Activated CD8-positive, alpha-beta memory T cell treated with anti-CD3 and anti-CD28 coated beads for 48 hours (primary cell): ENCODE measurements at regions not wholly inside any gene's neighbourhood (a gene's known extent, or its start where the extent isn't known, plus 50 kb on each side); places are given as distances from the start of the nearest gene placed in this dataset.
"Not testable (repeated sequence)": the region's sequence is repeated elsewhere in the genome, so short reads cannot be mapped to it uniquely, and the experiment has no call there.

ENCODE experiments used
- DNase-seq, 3 experiments: peaks; one replicate each; pipeline ENCODE4 v3.0.0-alpha.2; 2020; ENCODE audit warnings: low read depth in 2 of 3, low spot score in 2 of 3

DNA sequence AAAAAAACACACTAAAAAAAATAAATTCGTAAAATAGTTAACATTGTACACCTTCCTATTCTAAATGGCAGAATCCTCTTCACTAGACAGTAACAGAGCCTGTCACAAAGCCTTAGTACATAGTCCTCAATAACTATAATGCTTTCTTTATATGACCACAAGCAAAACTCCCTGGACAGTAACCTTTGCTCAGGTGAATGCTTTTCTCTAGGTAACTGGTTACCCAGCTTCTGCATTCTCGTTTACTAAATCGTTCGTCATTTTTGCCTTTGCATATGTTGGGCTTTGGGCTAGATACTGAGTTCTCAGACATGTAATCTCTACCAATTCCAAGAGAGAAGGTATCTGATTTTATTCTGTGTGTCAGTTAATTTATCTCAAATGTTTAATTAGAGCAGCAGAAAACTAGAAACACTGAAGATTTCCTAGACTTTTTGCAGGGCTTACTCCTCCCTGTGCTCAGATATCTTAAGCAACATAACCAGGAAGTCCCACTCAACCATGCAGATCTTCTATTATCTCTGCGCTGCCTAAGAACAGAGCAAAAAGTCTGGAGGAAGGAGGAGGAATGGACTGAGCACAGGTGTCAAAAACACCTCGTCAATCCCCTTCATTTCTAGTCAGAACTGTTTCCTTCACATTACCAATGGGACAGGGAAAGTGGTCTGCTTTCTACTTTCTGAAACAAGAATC is 247.7 kb downstream of the SOCS6 start:
- no peak for DNase-seq

DNA sequence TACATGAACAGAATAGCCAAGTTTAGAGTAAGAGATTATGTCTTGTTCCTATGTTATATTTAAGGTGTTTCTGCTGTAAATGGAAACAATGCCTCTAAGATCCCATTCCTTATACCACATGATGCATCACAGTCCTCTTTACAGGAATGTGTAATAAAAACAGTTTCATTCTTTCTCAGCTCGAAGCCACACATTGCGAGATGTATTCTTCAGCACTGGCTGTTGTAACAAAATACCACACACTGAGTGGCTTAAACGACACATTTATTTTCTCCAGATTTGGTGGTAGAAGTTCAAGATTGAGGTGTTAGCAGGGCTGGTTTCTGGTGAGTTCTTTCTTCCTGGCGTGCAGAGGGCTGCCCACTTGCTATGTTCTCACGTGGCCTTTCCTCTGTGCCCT is 246.2 kb downstream of the SOCS6 start:
- DNase-seq: no peak

GRCh38 chr18:70525322-70525721 is 236.5 kb downstream of the SOCS6 start:
- DNase-seq: not testable (repeated sequence)

- DNase-seq: no peak
These were observed 234.9 kb downstream of the SOCS6 start for GRCh38 chr18:70523792-70524182.

DNA sequence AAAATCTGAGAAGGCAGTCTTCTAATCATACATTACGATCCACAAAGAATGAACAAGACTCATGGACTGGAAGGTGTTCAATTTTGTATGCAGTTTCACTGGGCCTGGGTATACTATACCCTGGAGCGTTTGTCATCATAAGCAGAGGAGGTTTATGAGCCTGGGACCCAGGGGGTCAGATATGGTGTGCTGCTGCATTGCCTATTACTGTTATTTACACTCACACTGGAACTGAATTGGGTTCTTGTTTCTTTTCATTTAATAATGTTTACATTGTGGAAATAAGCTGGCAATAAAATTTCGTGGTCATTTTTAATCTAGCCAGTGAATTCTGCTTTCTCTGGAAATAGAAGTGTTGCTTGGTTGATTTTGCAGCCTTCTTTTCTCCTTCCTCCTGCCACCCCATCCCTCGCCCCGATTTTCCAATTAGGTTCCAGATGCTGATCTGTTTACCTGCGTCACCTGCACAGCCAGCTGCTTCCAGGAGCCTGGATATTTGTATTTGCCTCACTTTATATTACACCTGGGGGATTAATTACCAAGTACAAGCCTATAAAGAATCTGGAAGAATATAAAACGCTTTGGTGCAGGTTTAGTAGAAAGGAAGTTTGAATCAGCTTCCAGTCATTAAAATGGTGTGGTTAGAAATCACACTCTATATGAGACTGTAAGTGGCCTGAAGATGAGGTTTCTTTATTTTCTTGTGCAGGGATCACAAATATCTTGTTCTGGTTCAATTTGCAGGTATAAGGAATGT is 234.4 kb downstream of the SOCS6 start:
- no peak for DNase-seq

- DNase-seq: no peak
These were observed 233.4 kb downstream of the SOCS6 start for GRCh38 chr18:70522183-70522680.

GRCh38 chr18:70520867-70521266 is 232.0 kb downstream of the SOCS6 start:
- DNase-seq: no peak

DNA sequence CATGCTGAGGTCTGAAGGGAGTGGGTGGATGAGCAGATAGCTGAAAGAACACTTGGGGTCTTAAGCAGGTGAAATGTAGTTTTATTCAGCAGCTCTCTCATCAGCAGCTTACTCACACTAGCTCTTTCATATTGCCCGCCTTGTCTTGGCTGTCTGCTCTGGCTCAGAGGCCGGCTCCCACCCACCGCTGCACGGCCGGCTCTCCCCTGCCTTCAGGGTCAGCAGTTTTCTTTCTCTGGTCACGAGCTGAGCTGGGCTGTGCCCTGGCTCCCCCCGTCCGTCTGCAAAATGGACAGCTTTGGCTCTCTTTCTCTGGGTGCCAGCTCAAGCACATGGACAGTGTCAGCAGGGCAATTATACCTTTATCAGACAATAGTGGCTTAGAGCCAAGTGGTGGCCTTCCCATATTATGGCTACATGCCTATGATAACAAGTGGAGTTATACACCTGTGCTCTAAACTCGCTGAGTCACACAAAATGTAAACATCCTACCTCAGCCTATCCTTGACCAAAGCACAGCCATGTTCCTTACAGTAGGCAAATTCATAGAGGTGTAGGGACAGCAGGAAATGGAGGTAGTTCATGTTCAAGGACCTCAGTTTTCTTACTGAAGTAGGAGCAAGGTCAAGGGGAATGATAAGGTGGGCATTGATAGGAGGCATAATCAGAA is 224.8 kb downstream of the SOCS6 start:
- DNase-seq: no peak

DNA sequence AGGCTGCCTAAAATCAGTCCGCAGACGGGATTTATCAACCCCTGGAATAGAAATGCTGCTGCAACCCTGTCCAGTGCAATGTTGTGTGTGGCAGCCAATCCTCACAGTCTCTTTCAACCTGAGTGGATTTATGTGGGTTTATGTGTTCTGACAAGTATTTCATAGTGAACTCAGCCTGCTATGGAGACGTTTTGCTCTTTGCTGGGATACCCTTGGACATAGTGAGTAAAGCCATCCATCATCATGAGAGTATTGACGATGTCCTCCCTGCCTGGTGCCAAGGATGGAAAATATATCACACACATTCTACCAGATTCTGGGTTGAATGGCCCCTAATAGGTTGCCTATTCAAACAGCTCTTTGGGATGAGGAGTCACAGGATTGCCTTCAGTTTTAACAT is 219.1 kb downstream of the SOCS6 start:
- DNase-seq: no peak

DNA sequence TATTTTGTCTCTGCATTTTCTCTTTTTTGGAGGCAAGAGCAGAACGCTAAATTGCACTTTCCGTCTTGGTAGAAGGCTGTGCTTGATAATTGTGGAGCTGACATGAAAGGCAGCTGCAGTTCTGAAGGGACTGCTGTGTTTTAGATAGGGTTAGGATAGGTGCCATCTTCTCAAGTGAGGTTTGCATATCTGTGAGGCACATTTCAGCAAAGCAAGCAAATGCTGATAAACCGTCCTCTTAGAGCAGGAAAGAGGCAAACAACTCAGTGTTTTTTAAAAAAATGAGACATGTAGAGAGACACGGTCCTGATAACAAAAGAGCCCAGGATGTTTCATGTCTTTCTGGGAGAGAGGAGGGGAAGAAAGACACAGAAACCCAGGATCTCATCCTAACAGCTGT is 217.7 kb downstream of the SOCS6 start:
- no peak for DNase-seq

DNA sequence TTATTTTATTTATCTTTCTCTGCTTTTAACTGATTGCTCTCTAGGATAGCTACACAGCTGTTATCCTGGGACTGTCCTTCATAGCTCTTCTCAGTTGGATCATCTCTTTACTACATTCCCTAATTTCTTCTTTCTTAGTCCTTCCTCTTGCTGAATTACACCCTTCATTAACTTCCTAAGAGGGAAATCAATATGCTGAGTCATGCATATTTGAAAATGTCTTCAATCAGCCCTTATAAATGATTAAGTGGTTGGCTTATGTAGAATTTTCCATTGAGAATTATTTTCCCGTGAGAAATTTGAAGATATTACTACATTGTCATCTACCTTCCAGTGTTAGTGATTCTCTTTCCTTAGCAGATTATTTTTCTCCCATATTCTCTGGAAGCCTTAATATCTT is 214.2 kb downstream of the SOCS6 start:
- DNase-seq: no peak

GRCh38 chr18:70501358-70501757 is 212.5 kb downstream of the SOCS6 start:
- DNase-seq: no peak

GRCh38 chr18:70500748-70501147 is 211.9 kb downstream of the SOCS6 start:
- DNase-seq: no peak

- DNase-seq: no peak
These were observed 210.4 kb downstream of the SOCS6 start for GRCh38 chr18:70499218-70499691.

DNA sequence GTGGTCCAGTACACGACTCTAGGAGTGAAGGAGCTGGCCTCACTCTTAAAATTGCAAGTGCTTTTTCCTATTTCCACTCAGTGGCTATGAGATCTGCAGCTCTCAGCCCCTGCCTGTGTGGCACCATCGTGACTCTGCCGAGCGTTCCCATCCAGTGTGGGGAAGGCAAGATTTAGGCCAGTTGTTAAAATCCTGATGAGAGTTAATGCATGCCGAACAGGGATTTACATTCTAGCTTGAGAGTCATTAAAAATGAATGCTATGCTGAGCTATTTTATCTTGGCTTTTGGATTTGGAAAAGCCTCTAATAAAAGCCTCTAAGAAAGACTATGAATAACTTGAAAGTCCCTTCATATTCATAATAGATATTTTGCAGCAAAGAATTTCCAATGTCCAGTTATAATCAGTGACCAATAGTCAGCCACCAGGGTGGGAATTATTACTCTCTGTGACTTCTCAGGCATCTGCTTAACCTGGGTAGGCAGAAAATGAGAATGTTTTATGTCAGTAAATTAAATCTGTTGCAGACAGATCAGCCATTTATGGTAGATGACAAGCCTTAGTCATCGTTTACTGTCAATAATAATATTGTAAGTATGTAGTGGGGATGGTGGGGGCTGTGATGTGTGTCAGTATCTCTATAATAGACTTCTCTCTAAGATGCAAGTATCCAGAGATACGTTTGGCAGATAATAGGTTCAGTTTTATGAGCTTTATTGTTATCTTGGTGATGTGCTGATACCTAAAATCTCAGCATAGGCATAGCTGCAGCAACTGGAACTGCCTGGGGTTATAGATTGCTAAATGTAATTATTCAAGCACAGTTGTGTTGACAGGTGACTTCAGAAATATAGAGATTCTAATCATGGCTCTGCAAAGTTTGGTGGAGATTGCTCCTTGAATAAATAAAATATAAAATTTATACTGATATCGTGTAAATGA is 207.8 kb downstream of the SOCS6 start:
- no peak for DNase-seq

- no peak for DNase-seq
These were observed 205.7 kb downstream of the SOCS6 start for GRCh38 chr18:70494524-70494923.

GRCh38 chr18:70493461-70493860 is 204.6 kb downstream of the SOCS6 start:
- DNase-seq: no peak

DNA sequence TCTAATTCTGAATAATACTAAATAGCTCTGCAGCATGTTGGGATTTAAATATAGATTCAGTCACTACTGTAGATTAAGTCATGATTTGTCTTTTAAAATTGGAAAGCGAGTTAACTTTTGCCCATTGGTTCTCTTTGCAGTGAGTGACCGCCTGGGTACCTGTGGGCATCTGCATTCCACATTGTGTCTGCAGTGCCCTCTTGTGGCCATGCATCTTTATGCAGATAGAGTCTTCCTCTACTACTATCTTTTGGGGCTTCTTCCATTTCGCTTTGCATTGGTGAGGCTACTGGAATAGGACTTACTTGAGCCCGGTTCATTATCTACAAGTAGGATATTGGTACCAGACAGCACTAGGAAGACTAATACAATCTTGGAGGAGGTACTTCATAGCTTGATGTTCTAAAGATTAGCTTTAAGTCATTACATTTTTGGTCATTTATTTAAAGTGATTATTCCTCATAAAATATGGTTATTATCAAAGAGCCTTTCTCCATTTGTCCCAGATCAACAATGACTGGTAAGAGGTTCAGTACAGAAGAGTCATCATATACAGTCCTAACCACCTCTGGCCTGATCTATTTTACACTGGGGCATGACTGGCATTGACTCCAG is 203.0 kb downstream of the SOCS6 start:
- DNase-seq: peak; percentile 8 to 17 (median 14)

GRCh38 chr18:70489986-70490933 is 201.4 kb downstream of the SOCS6 start:
- peak in 1 of 3 experiments; percentile 3 for DNase-seq
